ENCODE measurements at regions not wholly inside any gene's neighbourhood (a gene's known extent, or its start where the extent isn't known, plus 50 kb on each side); places are given as distances from the start of the nearest gene placed in this dataset.
A peak's percentile ranks its signal among the peaks of the same experiment; 100 is the strongest.

GRCh38 chr6:148602136-148602535, 144.7 kb upstream of the UST start:
- Mint-ChIP-seq H3K27ac (no peak overlapping the region), H3K4me3 (no peak overlapping the region), H3K9me3 (peaks cover 5 to 19% (median 15%) of the 10 kb centered on the region in 7 donors), H3K36me3 (peaks cover 6 to 20% of the 10 kb centered on the region in 2 donors), H3K4me1 (peaks cover 0 to 10% (median 4%) of the 10 kb centered on the region in 3 donors), H3K27me3 (no peaks in the 10 kb centered on the region)
- no peak for DNase-seq
- ATAC-seq (ENCODE audit: low read depth in 2 of 2), result no peak

DNA sequence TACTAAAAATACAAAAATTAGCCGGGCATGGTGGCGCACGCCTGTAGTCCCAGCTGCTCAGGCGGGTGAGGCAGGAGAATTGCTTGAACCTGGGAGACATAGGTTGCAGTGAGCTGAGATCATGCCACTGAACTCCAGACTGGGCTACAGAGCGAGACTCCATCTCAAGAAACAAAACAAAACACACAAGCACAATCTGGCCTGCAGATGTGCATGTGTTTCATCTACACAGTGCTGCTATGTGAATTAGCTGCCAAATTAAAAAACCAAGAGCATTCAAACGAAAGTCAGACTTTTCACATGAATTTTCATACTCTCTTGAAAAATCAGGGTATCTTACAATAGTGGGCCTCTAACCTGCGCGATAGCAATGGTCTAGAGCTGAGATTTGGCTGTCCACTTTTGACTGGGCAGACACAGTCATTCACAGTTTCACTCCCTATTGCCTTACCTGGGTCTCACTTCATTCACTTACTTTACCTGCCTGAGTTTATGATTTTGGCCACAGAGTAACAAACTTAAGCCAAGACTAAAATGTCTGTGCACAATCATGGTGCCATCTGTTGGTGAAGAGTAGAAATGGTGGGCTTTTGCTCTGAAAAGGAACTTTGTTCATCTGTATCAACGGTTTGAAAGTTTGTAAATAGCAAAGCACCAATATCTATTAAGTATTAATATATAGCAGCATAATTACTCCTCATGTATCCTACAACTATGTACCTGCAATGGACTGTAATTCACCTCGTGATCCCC, 138.5 kb upstream of the UST start:
- H3K4me1 Mint-ChIP-seq, result peaks cover 0 to 2% (median 0%) of the 10 kb centered on the region in 3 donors
- DNase-seq (no peak), ATAC-seq (ENCODE audit: low read depth in 2 of 2) (no peak)
- H3K4me3 Mint-ChIP-seq, result no peak overlapping the region
- H3K27me3 Mint-ChIP-seq, result no peaks in the 10 kb centered on the region
- H3K36me3 Mint-ChIP-seq, result peaks cover 0 to 7% of the 10 kb centered on the region in 2 donors
- H3K9me3 Mint-ChIP-seq, result no peaks in the 10 kb centered on the region
- H3K27ac Mint-ChIP-seq, result no peak overlapping the region

DNA sequence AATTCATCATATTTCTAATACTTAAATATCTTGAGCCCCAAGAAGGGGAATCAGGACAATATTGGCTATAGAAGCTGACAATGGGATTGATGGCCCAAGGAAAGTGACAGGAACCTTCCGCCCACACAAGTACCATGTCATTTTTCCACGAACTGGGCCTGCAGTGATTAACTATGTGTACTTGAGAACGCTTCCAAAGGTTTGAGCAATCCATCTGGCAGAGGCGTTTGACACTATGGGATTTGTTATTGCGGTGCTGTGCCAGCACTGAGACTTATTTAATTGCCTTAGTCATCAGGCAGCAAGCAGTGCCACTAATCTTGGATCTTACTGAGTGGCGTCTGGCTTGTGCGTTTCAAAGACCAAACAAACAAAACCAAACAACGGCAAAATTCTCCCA, 135.6 kb upstream of the UST start:
- Mint-ChIP-seq H3K9me3 (no peaks in the 10 kb centered on the region), H3K36me3 (peaks cover 0 to under 1% of the 10 kb centered on the region in 2 donors), H3K4me3 (no peak overlapping the region), H3K27ac (no peak overlapping the region), H3K4me1 (peaks cover 0 to 2% (median 0%) of the 10 kb centered on the region in 3 donors), H3K27me3 (no peaks in the 10 kb centered on the region)
- DNase-seq (no peak), ATAC-seq (ENCODE audit: low read depth in 2 of 2) (no peak)

DNA sequence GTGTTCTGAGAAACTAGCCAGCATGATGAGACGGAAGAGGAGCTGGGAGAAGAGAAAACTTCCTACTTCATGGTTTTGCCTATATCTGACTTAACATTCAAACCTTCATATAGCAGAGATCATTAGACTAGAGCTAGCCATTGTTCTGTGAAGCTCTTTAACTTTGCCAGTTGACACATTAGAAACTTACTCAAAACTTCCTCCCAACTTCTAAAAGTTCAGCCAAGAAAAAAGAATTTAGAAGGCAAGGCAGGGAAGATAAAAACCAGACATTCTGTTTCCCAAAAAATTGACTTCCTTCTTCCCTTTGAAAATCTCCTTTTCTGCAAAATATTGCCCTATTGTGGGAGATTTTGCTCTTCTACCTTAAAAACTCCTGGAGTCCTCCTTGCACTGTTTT, 134.8 kb upstream of the UST start:
- Mint-ChIP-seq H3K36me3 (no peaks in the 10 kb centered on the region), H3K27me3 (no peaks in the 10 kb centered on the region), H3K9me3 (no peaks in the 10 kb centered on the region), H3K4me1 (peaks cover 0 to 2% (median 0%) of the 10 kb centered on the region in 3 donors), H3K27ac (peak overlapping the region in 1 of 6 donors; percentile 76), H3K4me3 (no peak overlapping the region)
- ATAC-seq (ENCODE audit: low read depth in 2 of 2) (no peak), DNase-seq (no peak)

GRCh38 chr6:148614602-148615001, 132.2 kb upstream of the UST start:
- DNase-seq (no peak), ATAC-seq (ENCODE audit: low read depth in 2 of 2) (no peak)
- H3K4me1 Mint-ChIP-seq, result no peaks in the 10 kb centered on the region
- H3K27ac Mint-ChIP-seq, result peak overlapping the region in 1 of 6 donors; percentile 79
- no peaks in the 10 kb centered on the region for H3K27me3 Mint-ChIP-seq
- H3K9me3 Mint-ChIP-seq, result no peaks in the 10 kb centered on the region
- H3K4me3 Mint-ChIP-seq, result no peak overlapping the region
- no peaks in the 10 kb centered on the region for H3K36me3 Mint-ChIP-seq

- H3K36me3 Mint-ChIP-seq, result no peaks in the 10 kb centered on the region
- no peak for DNase-seq
- ATAC-seq (ENCODE audit: low read depth in 2 of 2), result no peak
- H3K9me3 Mint-ChIP-seq, result no peaks in the 10 kb centered on the region
- no peak overlapping the region for H3K27ac Mint-ChIP-seq
- no peaks in the 10 kb centered on the region for H3K27me3 Mint-ChIP-seq
- H3K4me1 Mint-ChIP-seq, result no peaks in the 10 kb centered on the region
- H3K4me3 Mint-ChIP-seq, result no peak overlapping the region
Observed at GRCh38 chr6:148616841-148617240, 130.0 kb upstream of the UST start.

GRCh38 chr6:148617530-148617929, 129.3 kb upstream of the UST start:
- Mint-ChIP-seq H3K9me3 (no peaks in the 10 kb centered on the region), H3K36me3 (no peaks in the 10 kb centered on the region), H3K27me3 (no peaks in the 10 kb centered on the region), H3K4me1 (no peaks in the 10 kb centered on the region), H3K4me3 (no peak overlapping the region), H3K27ac (no peak overlapping the region)
- ATAC-seq (ENCODE audit: low read depth in 2 of 2), result no peak
- no peak for DNase-seq

DNA sequence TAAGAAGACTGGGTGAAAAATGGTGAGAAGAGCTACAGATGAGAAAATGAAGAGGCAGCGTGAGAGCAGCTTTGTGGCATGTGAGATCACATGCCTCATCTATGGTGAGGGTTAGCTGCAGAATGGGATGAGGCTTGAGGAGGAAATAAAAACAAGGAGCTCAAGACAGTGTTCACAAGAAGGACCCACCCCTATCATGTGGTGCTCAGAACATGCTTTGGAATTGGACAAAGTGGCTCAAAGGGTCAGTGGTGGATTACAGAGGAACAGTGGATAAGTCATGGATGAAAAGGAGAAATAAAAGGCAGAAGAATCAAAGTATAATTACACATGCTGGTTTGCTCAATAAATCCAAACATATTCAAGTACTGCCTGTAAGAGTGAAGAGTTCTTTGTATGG, 126.9 kb upstream of the UST start:
- Mint-ChIP-seq H3K4me1 (peaks cover 0 to 4% (median 0%) of the 10 kb centered on the region in 3 donors), H3K36me3 (no peaks in the 10 kb centered on the region), H3K4me3 (no peak overlapping the region), H3K9me3 (no peaks in the 10 kb centered on the region), H3K27ac (peak overlapping the region in 1 of 6 donors; percentile 61), H3K27me3 (no peaks in the 10 kb centered on the region)
- no peak for ATAC-seq (ENCODE audit: low read depth in 2 of 2)
- no peak for DNase-seq

DNA sequence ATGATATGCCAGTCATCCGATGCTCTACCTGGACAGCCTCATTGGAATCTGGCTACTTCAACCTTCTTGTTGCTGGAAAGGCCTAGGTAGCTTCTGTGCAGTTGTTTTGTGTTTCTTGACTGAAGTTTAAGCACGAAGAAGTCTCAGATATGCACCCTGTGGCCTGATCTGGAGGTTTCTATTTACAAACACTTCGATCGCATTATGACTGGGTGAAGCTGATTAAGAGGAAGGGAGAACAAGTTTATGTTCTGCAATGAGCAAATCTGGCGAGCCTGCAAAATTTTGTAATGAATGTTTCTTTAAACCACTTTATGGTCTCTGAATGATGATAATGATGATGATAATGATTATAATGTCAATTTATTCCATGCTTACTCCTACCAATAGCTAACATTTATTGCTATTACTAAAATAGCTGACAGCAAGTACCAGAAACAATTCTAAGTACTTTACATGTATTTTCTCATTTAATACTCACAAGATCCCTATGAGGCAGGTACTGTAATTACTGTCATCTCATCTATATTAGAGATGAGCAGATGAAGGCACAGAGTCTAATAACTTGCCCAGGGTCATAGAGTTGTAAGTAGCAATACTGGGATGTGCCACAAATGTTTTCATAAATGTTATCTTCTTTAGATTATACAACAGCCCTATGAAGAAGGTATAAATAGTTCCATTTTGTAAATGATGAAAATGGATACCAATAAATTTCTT, 126.1 kb upstream of the UST start:
- Mint-ChIP-seq H3K4me3 (no peak overlapping the region), H3K9me3 (no peaks in the 10 kb centered on the region), H3K27me3 (no peaks in the 10 kb centered on the region), H3K4me1 (peaks cover 0 to 4% (median 0%) of the 10 kb centered on the region in 3 donors), H3K27ac (no peak overlapping the region), H3K36me3 (no peaks in the 10 kb centered on the region)
- DNase-seq, result no peak
- ATAC-seq (ENCODE audit: low read depth in 2 of 2), result no peak

- Mint-ChIP-seq H3K27ac (no peak overlapping the region), H3K36me3 (no peaks in the 10 kb centered on the region), H3K27me3 (no peaks in the 10 kb centered on the region), H3K9me3 (no peaks in the 10 kb centered on the region), H3K4me1 (peaks cover 8 to 16% (median 14%) of the 10 kb centered on the region in 3 donors), H3K4me3 (no peak overlapping the region)
- ATAC-seq (ENCODE audit: low read depth in 2 of 2), result no peak
- DNase-seq, result no peak
Observed at GRCh38 chr6:148625609-148626008, 121.2 kb upstream of the UST start.

DNA sequence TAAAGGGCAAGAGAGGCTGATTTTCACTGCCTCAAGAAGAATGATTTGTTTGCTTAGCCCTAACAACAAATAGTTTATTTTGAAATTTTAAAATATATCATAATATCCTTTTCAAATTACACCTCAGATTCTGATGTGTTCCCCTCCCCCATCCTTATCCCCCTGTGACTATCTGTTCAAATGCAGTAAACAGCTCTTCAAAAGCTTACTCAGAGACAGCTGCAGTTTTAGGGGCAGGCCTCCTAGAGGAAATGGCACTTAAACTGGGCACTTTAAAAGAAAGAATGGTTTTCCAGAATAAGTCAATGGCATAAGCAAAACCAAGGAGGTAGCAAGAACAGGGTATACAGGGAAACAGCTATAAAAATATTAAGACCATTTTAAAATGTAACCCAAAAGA, 118.6 kb upstream of the UST start:
- ATAC-seq (ENCODE audit: low read depth in 2 of 2) (no peak), DNase-seq (no peak)
- Mint-ChIP-seq H3K4me1 (peaks cover 8 to 17% (median 14%) of the 10 kb centered on the region in 3 donors), H3K27ac (no peak overlapping the region), H3K9me3 (no peaks in the 10 kb centered on the region), H3K4me3 (no peak overlapping the region), H3K36me3 (no peaks in the 10 kb centered on the region), H3K27me3 (no peaks in the 10 kb centered on the region)

DNA sequence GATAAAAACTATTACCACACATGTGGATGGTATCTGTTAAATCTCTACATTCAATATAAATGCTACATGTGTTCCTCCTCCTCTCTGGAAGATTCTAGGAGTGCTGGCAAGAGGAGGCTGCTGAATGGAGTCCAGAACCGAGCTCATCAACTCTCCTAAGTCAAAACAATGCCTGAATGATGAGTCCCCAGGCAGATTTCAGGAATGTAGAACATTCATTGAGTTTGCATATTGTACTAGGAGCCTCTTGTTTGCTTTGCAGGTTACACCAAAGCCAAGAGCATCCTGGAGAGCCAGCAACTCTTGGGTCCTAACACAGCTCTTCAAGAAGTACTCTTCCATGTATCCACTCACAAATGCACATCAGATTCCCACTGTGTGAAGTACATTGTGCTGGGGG, 117.6 kb upstream of the UST start:
- Mint-ChIP-seq H3K27ac (peak overlapping the region in 2 of 6 donors; percentile 29 to 91), H3K4me3 (peak overlapping the region in 3 of 8 donors; percentile 0 to 25 (median 2)), H3K9me3 (no peaks in the 10 kb centered on the region), H3K27me3 (no peaks in the 10 kb centered on the region), H3K36me3 (no peaks in the 10 kb centered on the region), H3K4me1 (peaks cover 8 to 17% (median 10%) of the 10 kb centered on the region in 3 donors)
- DNase-seq (no peak), ATAC-seq (ENCODE audit: low read depth in 2 of 2) (no peak)

DNA sequence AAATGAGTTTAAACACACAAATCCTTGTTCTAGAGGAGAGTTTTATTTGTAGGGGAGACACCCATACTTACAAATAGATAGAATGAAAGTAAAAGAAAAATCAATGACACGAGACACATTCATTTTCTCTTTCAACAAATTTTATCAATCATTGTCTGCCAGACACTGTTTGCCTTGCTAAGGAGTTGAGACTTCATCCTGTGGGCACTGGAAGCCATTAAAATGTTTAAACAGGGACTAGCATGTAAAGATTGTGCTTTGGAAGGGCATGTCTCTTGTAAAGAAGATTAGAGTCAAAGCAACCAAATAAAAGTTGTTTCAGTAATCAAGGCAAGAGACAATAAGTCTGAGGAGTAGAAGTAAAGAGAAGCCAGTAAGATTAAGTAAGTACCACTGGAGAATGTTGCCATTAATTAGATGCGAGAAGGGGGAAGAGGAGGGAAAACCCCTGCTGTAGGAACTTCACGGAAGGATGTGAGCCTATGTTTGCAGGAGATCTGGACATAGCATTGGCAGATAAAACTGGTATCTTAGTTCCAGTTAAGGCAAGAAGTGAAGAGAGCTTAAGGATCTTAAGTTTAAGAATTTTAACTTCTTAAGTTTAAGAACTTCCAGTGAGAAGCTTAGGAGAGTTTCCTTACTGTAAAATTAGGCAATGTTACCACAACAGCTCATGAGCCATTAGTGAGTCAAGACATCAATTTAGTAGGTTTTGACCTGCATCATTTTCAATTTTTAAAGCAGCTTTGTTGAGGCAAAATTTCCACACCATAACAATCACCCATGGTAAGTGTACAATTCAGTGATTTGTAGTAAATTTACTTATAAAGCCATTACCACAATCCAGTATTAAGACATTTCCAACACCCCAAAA, 117.0 kb upstream of the UST start:
- Mint-ChIP-seq H3K27me3 (no peaks in the 10 kb centered on the region), H3K27ac (peak overlapping the region in 2 of 6 donors; percentile 29 to 91), H3K4me1 (peaks cover 8 to 17% (median 10%) of the 10 kb centered on the region in 3 donors), H3K9me3 (no peaks in the 10 kb centered on the region), H3K36me3 (no peaks in the 10 kb centered on the region), H3K4me3 (peak overlapping the region in 3 of 8 donors; percentile 0 to 25 (median 2))
- DNase-seq (no peak), ATAC-seq (ENCODE audit: low read depth in 2 of 2) (peak; percentile 40 to 50)

All from naive B cell (primary cell).